Activated CD4-positive, alpha-beta memory T cell treated with anti-CD3 and anti-CD28 coated beads, Interleukin-2, amount 10 ng/mL, durations not matched to agents 7 days and 5 days (primary cell): ENCODE measurements at regions not wholly inside any gene's neighbourhood (a gene's known extent, or its start where the extent isn't known, plus 50 kb on each side); places are given as distances from the start of the nearest gene placed in this dataset.

Experiments used
- CTCF ChIA-PET: fragments of 350-600 bp; sonication (Branson Sonifier 250); formaldehyde crosslinking; loops from one replicate; lab custom pipeline; 2021; ENCODE audit warnings: antibody characterized with exemption, inconsistent platforms; lab: Charles Lee
- POLR2A ChIA-PET: fragments of 350-600 bp; sonication (Branson Sonifier 250); formaldehyde crosslinking; loops from one replicate; lab custom pipeline; 2021; ENCODE audit warnings: antibody characterized with exemption; lab: Charles Lee
- DNase-seq: peaks from one replicate; pipeline ENCODE4 v3.0.0-alpha.2; 2020
- H3K27ac Mint-ChIP-seq: one replicate; pipeline ENCODE4 v1.8.0; 2021; ENCODE audit warnings: mild to moderate bottlenecking, mixed read lengths
- H3K27me3 Mint-ChIP-seq: one replicate; pipeline ENCODE4 v1.8.0; 2021; ENCODE audit warnings: mixed read lengths
- H3K36me3 Mint-ChIP-seq: one replicate; pipeline ENCODE4 v1.8.0; 2021; ENCODE audit warnings: low read depth, mixed read lengths
- H3K4me1 Mint-ChIP-seq: one replicate; pipeline ENCODE4 v1.8.0; 2021; ENCODE audit warnings: mixed read lengths
- H3K4me3 Mint-ChIP-seq: one replicate; pipeline ENCODE4 v1.8.0; 2021; ENCODE audit warnings: mild to moderate bottlenecking, mixed read lengths
- H3K9me3 Mint-ChIP-seq: one replicate; pipeline ENCODE4 v1.8.0; 2021; ENCODE audit warnings: mixed read lengths

- DNase-seq, result no peak
- Mint-ChIP-seq H3K4me1 (no peaks in the 10 kb centered on the region), H3K4me3 (no peak overlapping the region), H3K27me3 (no peaks in the 10 kb centered on the region), H3K27ac (no peak overlapping the region), H3K9me3 (no peaks in the 10 kb centered on the region), H3K36me3 (no peaks in the 10 kb centered on the region)
- POLR2A ChIA-PET, result no interaction called here
- CTCF ChIA-PET, result no interaction called here
These were observed 100.3 kb upstream of the GRIK3 start for GRCh38 chr1:37134599-37134998.

- ChIA-PET CTCF (no interaction called here), POLR2A (no interaction called here)
- no peak for DNase-seq
- Mint-ChIP-seq H3K27me3 (no peaks in the 10 kb centered on the region), H3K4me1 (no peaks in the 10 kb centered on the region), H3K27ac (no peak overlapping the region), H3K36me3 (no peaks in the 10 kb centered on the region), H3K4me3 (no peak overlapping the region), H3K9me3 (no peaks in the 10 kb centered on the region)
These were observed 100.7 kb upstream of the GRIK3 start for GRCh38 chr1:37135032-37135431.

- ChIA-PET POLR2A (no interaction called here), CTCF (no interaction called here)
- H3K9me3 Mint-ChIP-seq, result no peaks in the 10 kb centered on the region
- no peaks in the 10 kb centered on the region for H3K4me1 Mint-ChIP-seq
- DNase-seq, result no peak
- H3K36me3 Mint-ChIP-seq, result no peaks in the 10 kb centered on the region
- H3K27me3 Mint-ChIP-seq, result no peaks in the 10 kb centered on the region
- H3K27ac Mint-ChIP-seq, result no peak overlapping the region
- H3K4me3 Mint-ChIP-seq, result no peak overlapping the region
These were observed 102.7 kb upstream of the GRIK3 start for GRCh38 chr1:37137014-37137413.

- POLR2A ChIA-PET, result no interaction called here
- H3K36me3 Mint-ChIP-seq, result no peaks in the 10 kb centered on the region
These were observed 103.3 kb upstream of the GRIK3 start for GRCh38 chr1:37137601-37138000.

GRCh38 chr1:37143800-37144199 lies 109.5 kb upstream of the GRIK3 start:
- Mint-ChIP-seq H3K27me3 (no peaks in the 10 kb centered on the region), H3K4me1 (no peaks in the 10 kb centered on the region), H3K27ac (no peak overlapping the region), H3K36me3 (no peaks in the 10 kb centered on the region), H3K9me3 (no peaks in the 10 kb centered on the region), H3K4me3 (no peak overlapping the region)
- ChIA-PET POLR2A (no interaction called here), CTCF (no interaction called here)
- no peak for DNase-seq

More at GRCh38 chr1:37137601-37138000, 103.3 kb upstream of the GRIK3 start:
- Mint-ChIP-seq H3K4me3 (no peak overlapping the region), H3K4me1 (no peaks in the 10 kb centered on the region), H3K9me3 (no peaks in the 10 kb centered on the region), H3K27ac (no peak overlapping the region), H3K27me3 (no peaks in the 10 kb centered on the region)
- CTCF ChIA-PET, result no interaction called here
- no peak for DNase-seq

GRCh38 chr1:37146071-37146470 lies 111.8 kb upstream of the GRIK3 start:
- Mint-ChIP-seq H3K9me3 (no peaks in the 10 kb centered on the region), H3K4me3 (no peak overlapping the region), H3K27ac (no peak overlapping the region), H3K27me3 (no peaks in the 10 kb centered on the region), H3K4me1 (no peaks in the 10 kb centered on the region), H3K36me3 (no peaks in the 10 kb centered on the region)
- CTCF ChIA-PET, result no interaction called here
- no peak for DNase-seq
- POLR2A ChIA-PET, result no interaction called here

GRCh38 chr1:37147392-37147831 lies 113.1 kb upstream of the GRIK3 start:
- no peaks in the 10 kb centered on the region for H3K4me1 Mint-ChIP-seq
- CTCF ChIA-PET, result no interaction called here
- H3K4me3 Mint-ChIP-seq, result no peak overlapping the region
- no peaks in the 10 kb centered on the region for H3K9me3 Mint-ChIP-seq
- POLR2A ChIA-PET, result no interaction called here
- no peak overlapping the region for H3K27ac Mint-ChIP-seq
- no peaks in the 10 kb centered on the region for H3K36me3 Mint-ChIP-seq
- H3K27me3 Mint-ChIP-seq, result no peaks in the 10 kb centered on the region
- DNase-seq, result no peak

- no peak for DNase-seq
- H3K36me3 Mint-ChIP-seq, result no peaks in the 10 kb centered on the region
- H3K27ac Mint-ChIP-seq, result no peak overlapping the region
- ChIA-PET CTCF (no interaction called here), POLR2A (no interaction called here)
- no peaks in the 10 kb centered on the region for H3K9me3 Mint-ChIP-seq
- H3K4me1 Mint-ChIP-seq, result no peaks in the 10 kb centered on the region
- H3K27me3 Mint-ChIP-seq, result no peaks in the 10 kb centered on the region
- H3K4me3 Mint-ChIP-seq, result no peak overlapping the region
These were observed 113.6 kb upstream of the GRIK3 start for GRCh38 chr1:37147906-37148305.

- ChIA-PET CTCF (no interaction called here), POLR2A (no interaction called here)
- H3K36me3 Mint-ChIP-seq, result no peaks in the 10 kb centered on the region
- DNase-seq, result no peak
- H3K27ac Mint-ChIP-seq, result no peak overlapping the region
- H3K4me1 Mint-ChIP-seq, result no peaks in the 10 kb centered on the region
- H3K9me3 Mint-ChIP-seq, result no peaks in the 10 kb centered on the region
- no peak overlapping the region for H3K4me3 Mint-ChIP-seq
- H3K27me3 Mint-ChIP-seq, result no peaks in the 10 kb centered on the region
These were observed 114.3 kb upstream of the GRIK3 start for GRCh38 chr1:37148663-37149062.

GRCh38 chr1:37149296-37149695 lies 115.0 kb upstream of the GRIK3 start:
- Mint-ChIP-seq H3K9me3 (no peaks in the 10 kb centered on the region), H3K4me1 (no peaks in the 10 kb centered on the region), H3K36me3 (no peaks in the 10 kb centered on the region), H3K27me3 (no peaks in the 10 kb centered on the region), H3K4me3 (no peak overlapping the region), H3K27ac (no peak overlapping the region)
- DNase-seq, result no peak
- CTCF ChIA-PET, result no interaction called here
- POLR2A ChIA-PET, result no interaction called here

- ChIA-PET CTCF (no interaction called here), POLR2A (no interaction called here)
- no peaks in the 10 kb centered on the region for H3K9me3 Mint-ChIP-seq
- H3K4me1 Mint-ChIP-seq, result no peaks in the 10 kb centered on the region
- no peak for DNase-seq
- no peak overlapping the region for H3K27ac Mint-ChIP-seq
- H3K4me3 Mint-ChIP-seq, result no peak overlapping the region
- H3K36me3 Mint-ChIP-seq, result no peaks in the 10 kb centered on the region
- no peaks in the 10 kb centered on the region for H3K27me3 Mint-ChIP-seq
These were observed 116.7 kb upstream of the GRIK3 start for GRCh38 chr1:37150986-37151385.

- CTCF ChIA-PET, result no interaction called here
- peak; percentile 7 for DNase-seq
- no peaks in the 10 kb centered on the region for H3K9me3 Mint-ChIP-seq
- H3K4me3 Mint-ChIP-seq, result no peak overlapping the region
- H3K36me3 Mint-ChIP-seq, result no peaks in the 10 kb centered on the region
- H3K27ac Mint-ChIP-seq, result no peak overlapping the region
- H3K27me3 Mint-ChIP-seq, result no peaks in the 10 kb centered on the region
- POLR2A ChIA-PET, result no interaction called here
- no peaks in the 10 kb centered on the region for H3K4me1 Mint-ChIP-seq
These were observed 117.5 kb upstream of the GRIK3 start for GRCh38 chr1:37151789-37152188.

- Mint-ChIP-seq H3K27me3 (no peaks in the 10 kb centered on the region), H3K9me3 (no peaks in the 10 kb centered on the region), H3K27ac (no peak overlapping the region), H3K36me3 (no peaks in the 10 kb centered on the region), H3K4me1 (no peaks in the 10 kb centered on the region), H3K4me3 (no peak overlapping the region)
- DNase-seq, result peak; percentile 9
- ChIA-PET CTCF (no interaction called here), POLR2A (no interaction called here)
These were observed 118.2 kb upstream of the GRIK3 start for GRCh38 chr1:37152491-37152890.

- no peaks in the 10 kb centered on the region for H3K9me3 Mint-ChIP-seq
- H3K4me1 Mint-ChIP-seq, result no peaks in the 10 kb centered on the region
- H3K36me3 Mint-ChIP-seq, result no peaks in the 10 kb centered on the region
- ChIA-PET POLR2A (no interaction called here), CTCF (no interaction called here)
- no peak for DNase-seq
- H3K27me3 Mint-ChIP-seq, result no peaks in the 10 kb centered on the region
- no peak overlapping the region for H3K4me3 Mint-ChIP-seq
- no peak overlapping the region for H3K27ac Mint-ChIP-seq
These were observed 119.1 kb upstream of the GRIK3 start for GRCh38 chr1:37153116-37154100.
